Keratinocyte (primary cell): ENCODE measurements at regions not wholly inside any gene's neighbourhood (a gene's known extent, or its start where the extent isn't known, plus 50 kb on each side); places are given as distances from the start of the nearest gene placed in this dataset.
"Not testable (repeated sequence)": the region's sequence is repeated elsewhere in the genome, so short reads cannot be mapped to it uniquely, and the experiment has no call there.

Source experiments
- DNase-seq: peaks from one replicate; pipeline ENCODE4 v3.0.0-alpha.2; 2011; ENCODE audit warnings: low read depth, missing footprints, low spot score
- FAIRE-seq: peaks from 2 replicates; lab custom pipeline; 2011; peaks lifted over from hg19 to GRCh38; lab: Jason Lieb, UNC
- H2AFZ ChIP-seq: 2 replicates; pipeline ENCODE4 v1.6.0; 2012; ENCODE audit warnings: low read length, control low read depth, inconsistent platforms; ENCODE audit not compliant: control insufficient read depth
- H3K27ac ChIP-seq: 2 replicates; pipeline ENCODE4 v1.5.1; 2011; ENCODE audit warnings: low read length; ENCODE audit not compliant: control insufficient read depth, insufficient read depth
- H3K27me3 ChIP-seq: 3 replicates; pipeline ENCODE4 v1.6.0; 2011; ENCODE audit warnings: low read length; ENCODE audit not compliant: control insufficient read depth, insufficient read depth; ENCODE audit errors: extremely low read depth
- H3K36me3 ChIP-seq, 2 experiments: 2 replicates in 1 of 2; 3 replicates in 1 of 2; pipeline ENCODE4 v1.5.1; 2011; ENCODE audit warnings: low read length in 2 of 2, mild to moderate bottlenecking in 1 of 2; ENCODE audit not compliant: control insufficient read depth in 2 of 2, insufficient read depth in 2 of 2; ENCODE audit errors: extremely low read depth in 1 of 2
- H3K4me1 ChIP-seq: 3 replicates; pipeline ENCODE4 v1.5.1; 2011; ENCODE audit warnings: low read length; ENCODE audit not compliant: control insufficient read depth, insufficient read depth; ENCODE audit errors: extremely low read depth
- H3K4me2 ChIP-seq: 3 replicates; pipeline ENCODE4 v1.6.0; 2011; ENCODE audit warnings: low read depth, low read length; ENCODE audit not compliant: control insufficient read depth, insufficient read depth; ENCODE audit errors: extremely low read depth
- H3K4me3 ChIP-seq, 3 experiments: fragments of 200-600 bp in 1 of 3; sonication (generic) in 1 of 3; 2 replicates in 2 of 3; 3 replicates in 1 of 3; pipeline ENCODE4 v1.5.1; 2011 to 2016; ENCODE audit warnings: low read length in 3 of 3, mild to moderate bottlenecking in 3 of 3, control low read depth in 2 of 3, inconsistent platforms in 1 of 3, low read depth in 1 of 3, mixed read lengths in 1 of 3, mixed run types in 1 of 3, moderate library complexity in 1 of 3; ENCODE audit not compliant: control insufficient read depth in 2 of 3, insufficient read depth in 2 of 3; ENCODE audit errors: extremely low read depth in 1 of 3
- H3K79me2 ChIP-seq: 2 replicates; pipeline ENCODE4 v1.6.0; 2012; ENCODE audit warnings: low read length; ENCODE audit not compliant: control insufficient read depth, insufficient read depth
- H3K9ac ChIP-seq: 3 replicates; pipeline ENCODE4 v1.6.0; 2011; ENCODE audit warnings: low read length; ENCODE audit not compliant: control insufficient read depth, insufficient read depth; ENCODE audit errors: extremely low read depth
- H3K9me1 ChIP-seq: 3 replicates; pipeline ENCODE4 v1.6.0; 2011; ENCODE audit warnings: low read length; ENCODE audit not compliant: control insufficient read depth, insufficient read depth; ENCODE audit errors: extremely low read depth
- H3K9me3 ChIP-seq: 2 replicates; pipeline ENCODE4 v1.5.1; 2012; ENCODE audit warnings: low read depth, low read length; ENCODE audit not compliant: control insufficient read depth
- H4K20me1 ChIP-seq: 3 replicates; pipeline ENCODE4 v1.6.0; 2011; ENCODE audit warnings: low read length; ENCODE audit not compliant: control insufficient read depth, insufficient read depth; ENCODE audit errors: extremely low read depth
- EZH2 ChIP-seq: IDR thresholded peaks from one replicate; pipeline ENCODE4 v1.6.1; 2012; ENCODE audit warnings: inconsistent platforms, mild to moderate bottlenecking, low read length, moderate library complexity
- dilution Hi-C: fragments of 300-500 bp; cut with MboI; formaldehyde crosslinking; loops from one replicate; pipeline ENCODE4 v1.7.0; 2020; ENCODE audit warnings: low sequenced_read_pairs; ENCODE audit not compliant: extremely low pct_ligation_motif_present
- TF ChIP-seq, protein P1 (sequence below), 3 experiments: IDR thresholded peaks in 1 of 3; conservative IDR thresholded peaks in 1 of 3; optimal IDR thresholded peaks in 1 of 3; 2 replicates in 2 of 3; 3 replicates in 1 of 3; pipeline versions ENCODE3 to v1.5.1; 2011; ENCODE audit warnings: low read length in 3 of 3, mild to moderate bottlenecking in 3 of 3, moderate library complexity in 2 of 3, control low read depth in 1 of 3, inconsistent platforms in 1 of 3; ENCODE audit not compliant: insufficient read depth in 2 of 3; ENCODE audit errors: extremely low read depth in 1 of 3

DNA sequence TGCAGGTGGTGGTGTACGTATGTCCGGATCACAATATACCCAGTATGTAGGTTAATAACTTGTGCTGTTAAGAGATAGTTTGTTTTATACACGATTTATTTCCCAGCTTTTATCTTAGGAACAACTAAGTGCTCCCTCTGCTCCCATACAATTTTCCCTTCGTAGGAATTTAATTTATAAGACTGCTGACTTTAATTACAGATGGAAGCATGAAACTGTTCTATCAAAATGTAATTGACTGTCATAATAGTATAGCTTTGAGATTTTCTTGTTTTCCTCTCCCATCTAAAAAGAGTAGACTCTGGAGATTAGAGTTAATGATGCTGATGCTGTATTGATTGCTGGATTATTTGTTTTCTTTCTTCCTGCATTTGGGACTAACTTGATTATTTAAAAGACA lies 370.7 kb upstream of the SGO1 start:
- H3K36me3 ChIP-seq, result no peaks in the 10 kb centered on the region
- no peak overlapping the region for H2AFZ ChIP-seq
- peaks cover 3% of the 10 kb centered on the region for H3K9me3 ChIP-seq
- dilution Hi-C loops, result no loop called here
- H3K4me1 ChIP-seq, result no peaks in the 10 kb centered on the region
- no peak overlapping the region for H3K4me2 ChIP-seq
- no peak overlapping the region for H3K4me3 ChIP-seq
- no peaks in the 10 kb centered on the region for H3K9me1 ChIP-seq
- H3K9ac ChIP-seq, result no peak overlapping the region
- FAIRE-seq, result no peak
- H3K27ac ChIP-seq, result no peak overlapping the region
- no peak for DNase-seq
- H3K27me3 ChIP-seq, result no peaks in the 10 kb centered on the region
- H4K20me1 ChIP-seq, result no peaks in the 10 kb centered on the region
- TF ChIP-seq, protein P1, sequence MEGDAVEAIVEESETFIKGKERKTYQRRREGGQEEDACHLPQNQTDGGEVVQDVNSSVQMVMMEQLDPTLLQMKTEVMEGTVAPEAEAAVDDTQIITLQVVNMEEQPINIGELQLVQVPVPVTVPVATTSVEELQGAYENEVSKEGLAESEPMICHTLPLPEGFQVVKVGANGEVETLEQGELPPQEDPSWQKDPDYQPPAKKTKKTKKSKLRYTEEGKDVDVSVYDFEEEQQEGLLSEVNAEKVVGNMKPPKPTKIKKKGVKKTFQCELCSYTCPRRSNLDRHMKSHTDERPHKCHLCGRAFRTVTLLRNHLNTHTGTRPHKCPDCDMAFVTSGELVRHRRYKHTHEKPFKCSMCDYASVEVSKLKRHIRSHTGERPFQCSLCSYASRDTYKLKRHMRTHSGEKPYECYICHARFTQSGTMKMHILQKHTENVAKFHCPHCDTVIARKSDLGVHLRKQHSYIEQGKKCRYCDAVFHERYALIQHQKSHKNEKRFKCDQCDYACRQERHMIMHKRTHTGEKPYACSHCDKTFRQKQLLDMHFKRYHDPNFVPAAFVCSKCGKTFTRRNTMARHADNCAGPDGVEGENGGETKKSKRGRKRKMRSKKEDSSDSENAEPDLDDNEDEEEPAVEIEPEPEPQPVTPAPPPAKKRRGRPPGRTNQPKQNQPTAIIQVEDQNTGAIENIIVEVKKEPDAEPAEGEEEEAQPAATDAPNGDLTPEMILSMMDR (optimal IDR thresholded peaks at IDR 0.05 in 1 of 3, IDR thresholded peaks at IDR 0.05 in 1 of 3, conservative IDR thresholded peaks at IDR 0.05 in 1 of 3; ENCODE audit: extremely low read depth in 1 of 3, insufficient read depth in 2 of 3, low read length in 3 of 3), result no peak
- TF ChIP-seq EZH2, result no peak
- H3K79me2 ChIP-seq, result no peaks in the 10 kb centered on the region

DNA sequence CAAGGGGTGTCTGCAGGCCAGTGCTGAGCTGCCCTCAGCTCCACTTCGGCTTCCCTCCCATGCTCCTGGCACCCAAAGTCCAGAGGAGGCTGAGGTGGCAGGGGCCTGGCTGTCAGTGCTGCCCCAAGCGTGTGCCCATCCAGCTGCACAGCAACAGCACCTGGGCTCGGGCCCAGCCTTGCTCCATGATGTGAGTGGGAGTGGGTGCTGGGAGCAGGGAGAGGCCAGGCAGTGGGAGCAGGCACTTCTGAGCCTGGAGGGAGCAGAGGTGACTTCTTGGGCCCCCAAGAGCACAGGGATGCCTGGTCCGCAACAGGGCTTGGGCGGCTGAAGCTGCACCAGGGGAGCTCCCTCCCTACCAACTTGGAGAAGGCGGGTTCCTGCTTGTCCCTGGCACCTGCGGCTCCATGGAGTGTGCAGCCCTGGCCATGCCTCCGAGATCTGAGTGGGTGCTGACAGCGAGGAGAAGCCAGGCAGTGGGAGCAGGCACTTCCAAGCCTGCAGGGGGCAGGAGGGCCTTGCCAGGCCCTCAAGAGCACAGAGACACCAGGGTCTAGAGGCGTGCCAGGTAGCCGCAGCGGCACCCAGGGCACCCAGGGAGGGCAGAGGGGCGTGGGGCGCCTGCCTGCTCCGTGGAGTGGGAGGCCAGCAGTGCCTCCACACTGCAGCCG lies 366.7 kb upstream of the SGO1 start:
- no peak for FAIRE-seq
- Histone ChIP-seq H2AFZ (no peak overlapping the region), H4K20me1 (no peaks in the 10 kb centered on the region), H3K4me2 (no peak overlapping the region), H3K79me2 (no peaks in the 10 kb centered on the region), H3K36me3 (no peaks in the 10 kb centered on the region), H3K4me3 (no peak overlapping the region), H3K27me3 (no peaks in the 10 kb centered on the region), H3K4me1 (no peaks in the 10 kb centered on the region), H3K9me3 (peaks cover 3% of the 10 kb centered on the region), H3K9ac (no peak overlapping the region), H3K27ac (no peak overlapping the region), H3K9me1 (no peaks in the 10 kb centered on the region)
- dilution Hi-C loops, result no loop called here
- DNase-seq, result no peak
- no peak for TF ChIP-seq EZH2
- TF ChIP-seq, protein P1 (optimal IDR thresholded peaks at IDR 0.05 in 1 of 3, IDR thresholded peaks at IDR 0.05 in 1 of 3, conservative IDR thresholded peaks at IDR 0.05 in 1 of 3; ENCODE audit: extremely low read depth in 1 of 3, insufficient read depth in 2 of 3, low read length in 3 of 3), result no peak

DNA sequence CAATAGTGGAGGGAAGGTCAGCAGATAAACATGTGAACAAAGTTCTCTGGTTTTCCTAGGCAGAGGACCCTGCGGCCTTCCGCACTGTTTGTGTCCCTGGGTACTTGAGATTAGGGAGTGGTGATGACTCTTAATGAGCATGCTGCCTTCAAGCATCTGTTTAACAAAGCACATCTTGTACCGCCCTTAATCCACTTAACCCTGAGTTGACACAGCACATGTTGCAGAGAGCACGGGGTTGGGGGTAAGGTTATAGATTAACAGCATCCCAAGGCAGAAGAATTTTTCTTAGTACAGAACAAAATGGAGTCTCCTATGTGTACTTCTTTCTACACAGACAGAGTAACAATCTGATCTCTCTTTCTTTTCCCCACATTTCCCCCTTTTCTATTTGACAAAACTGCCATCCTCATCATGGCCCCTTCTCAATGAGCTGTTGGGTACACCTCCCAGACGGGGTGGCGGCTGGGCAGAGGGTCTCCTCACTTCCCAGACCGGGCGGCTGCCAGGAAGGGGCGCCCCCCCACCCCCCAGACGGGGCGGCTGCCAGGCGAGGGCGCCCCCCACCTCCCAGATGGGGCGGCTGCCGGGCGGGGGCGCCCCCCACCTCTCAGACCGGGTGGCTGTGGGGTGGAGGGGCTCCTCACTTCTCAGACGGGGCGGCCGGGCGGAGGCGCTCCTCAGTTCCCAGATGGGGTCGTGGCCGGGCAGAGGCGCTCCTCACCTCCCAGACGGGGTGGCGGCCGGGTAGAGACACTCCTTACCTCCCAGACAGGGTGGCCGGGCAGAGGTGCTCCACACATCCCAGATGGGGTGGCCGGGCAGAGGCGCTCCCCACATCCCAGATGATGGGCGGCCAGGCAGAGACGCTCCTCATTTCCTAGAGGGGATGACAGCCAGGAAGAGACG lies 361.6 kb upstream of the SGO1 start:
- H3K36me3 ChIP-seq, H3K79me2 ChIP-seq, H4K20me1 ChIP-seq, H3K27me3 ChIP-seq, FAIRE-seq, dilution Hi-C loops, H3K4me1 ChIP-seq, H3K9me3 ChIP-seq, DNase-seq, H2AFZ ChIP-seq, H3K4me2 ChIP-seq, H3K4me3 ChIP-seq, H3K9me1 ChIP-seq, H3K9ac ChIP-seq, H3K27ac ChIP-seq: not testable (repeated sequence)
